Astrocyte of the cerebellum (primary cell): ENCODE measurements at regions not wholly inside any gene's neighbourhood (a gene's known extent, or its start where the extent isn't known, plus 50 kb on each side); places are given as distances from the start of the nearest gene placed in this dataset.
A peak's percentile ranks its signal among the peaks of the same experiment; 100 is the strongest.

Experiments
- DNase-seq: peaks from one replicate; pipeline ENCODE4 v3.0.0-alpha.2; 2011; ENCODE audit warnings: low read depth
- H3K4me3 ChIP-seq: 2 replicates; pipeline ENCODE4 v1.5.1; 2011; ENCODE audit warnings: mild to moderate bottlenecking, low read depth, low read length, moderate library complexity
- in situ Hi-C: cut with HindIII; loops from 2 replicates; pipeline ENCODE4 v1.10.0; 2017; ENCODE audit warnings: low sequenced_read_pairs
- TF ChIP-seq, protein P1 (sequence below): IDR thresholded peaks from 2 replicates; pipeline ENCODE4 v1.5.1; 2012; ENCODE audit warnings: low read length, low read depth, moderate library complexity, mild to moderate bottlenecking; ENCODE audit errors: missing control alignments

DNA sequence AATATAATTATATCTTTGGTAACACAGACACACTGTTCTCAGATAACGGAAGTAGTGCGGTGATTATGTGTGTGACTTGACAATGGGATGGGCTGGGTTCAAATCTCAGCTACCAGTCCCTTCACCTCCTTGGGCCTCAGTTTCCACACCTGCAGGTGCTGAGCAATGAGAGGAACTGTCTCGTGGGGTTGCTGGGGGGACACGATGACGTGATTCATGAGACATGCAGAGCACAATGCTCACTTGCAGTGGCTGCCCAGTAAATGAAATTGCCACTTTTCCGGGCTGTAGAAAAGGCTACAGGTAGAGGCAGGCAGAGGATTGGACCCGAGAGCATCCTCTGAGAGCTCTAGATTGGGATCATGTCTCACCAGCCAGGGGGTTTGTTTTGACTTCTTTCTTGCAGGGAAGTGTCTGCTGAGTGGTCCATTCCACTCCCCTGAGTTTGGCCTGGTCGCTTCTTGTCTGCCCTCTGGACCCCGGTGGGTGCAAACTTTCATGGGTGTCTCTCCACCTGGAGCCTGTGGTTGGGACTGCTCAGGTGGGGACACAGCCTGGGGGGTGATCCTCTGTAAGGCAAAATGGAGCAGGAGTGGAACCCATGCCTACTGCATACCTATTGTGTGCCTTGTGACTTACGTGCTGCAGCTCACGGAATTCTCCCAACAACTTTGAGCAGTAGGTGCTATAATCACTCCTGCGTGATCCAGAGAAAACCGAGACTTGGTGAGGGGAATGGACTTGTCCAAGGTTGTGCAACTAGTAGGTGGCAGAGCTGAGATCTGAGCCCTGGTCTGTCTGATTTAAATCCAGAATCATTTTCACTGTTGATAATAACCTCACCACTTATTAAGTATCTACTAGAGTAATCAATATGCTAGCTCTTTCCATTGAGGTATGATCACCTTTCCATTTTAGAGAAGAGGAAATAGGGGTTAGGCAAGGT is 147.2 kb downstream of the CEBPB start:
- in situ Hi-C loops = no loop called here
- H3K4me3 ChIP-seq = no peak overlapping the region
- TF ChIP-seq, protein P1, sequence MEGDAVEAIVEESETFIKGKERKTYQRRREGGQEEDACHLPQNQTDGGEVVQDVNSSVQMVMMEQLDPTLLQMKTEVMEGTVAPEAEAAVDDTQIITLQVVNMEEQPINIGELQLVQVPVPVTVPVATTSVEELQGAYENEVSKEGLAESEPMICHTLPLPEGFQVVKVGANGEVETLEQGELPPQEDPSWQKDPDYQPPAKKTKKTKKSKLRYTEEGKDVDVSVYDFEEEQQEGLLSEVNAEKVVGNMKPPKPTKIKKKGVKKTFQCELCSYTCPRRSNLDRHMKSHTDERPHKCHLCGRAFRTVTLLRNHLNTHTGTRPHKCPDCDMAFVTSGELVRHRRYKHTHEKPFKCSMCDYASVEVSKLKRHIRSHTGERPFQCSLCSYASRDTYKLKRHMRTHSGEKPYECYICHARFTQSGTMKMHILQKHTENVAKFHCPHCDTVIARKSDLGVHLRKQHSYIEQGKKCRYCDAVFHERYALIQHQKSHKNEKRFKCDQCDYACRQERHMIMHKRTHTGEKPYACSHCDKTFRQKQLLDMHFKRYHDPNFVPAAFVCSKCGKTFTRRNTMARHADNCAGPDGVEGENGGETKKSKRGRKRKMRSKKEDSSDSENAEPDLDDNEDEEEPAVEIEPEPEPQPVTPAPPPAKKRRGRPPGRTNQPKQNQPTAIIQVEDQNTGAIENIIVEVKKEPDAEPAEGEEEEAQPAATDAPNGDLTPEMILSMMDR = no peak
- DNase-seq = no peak

DNA sequence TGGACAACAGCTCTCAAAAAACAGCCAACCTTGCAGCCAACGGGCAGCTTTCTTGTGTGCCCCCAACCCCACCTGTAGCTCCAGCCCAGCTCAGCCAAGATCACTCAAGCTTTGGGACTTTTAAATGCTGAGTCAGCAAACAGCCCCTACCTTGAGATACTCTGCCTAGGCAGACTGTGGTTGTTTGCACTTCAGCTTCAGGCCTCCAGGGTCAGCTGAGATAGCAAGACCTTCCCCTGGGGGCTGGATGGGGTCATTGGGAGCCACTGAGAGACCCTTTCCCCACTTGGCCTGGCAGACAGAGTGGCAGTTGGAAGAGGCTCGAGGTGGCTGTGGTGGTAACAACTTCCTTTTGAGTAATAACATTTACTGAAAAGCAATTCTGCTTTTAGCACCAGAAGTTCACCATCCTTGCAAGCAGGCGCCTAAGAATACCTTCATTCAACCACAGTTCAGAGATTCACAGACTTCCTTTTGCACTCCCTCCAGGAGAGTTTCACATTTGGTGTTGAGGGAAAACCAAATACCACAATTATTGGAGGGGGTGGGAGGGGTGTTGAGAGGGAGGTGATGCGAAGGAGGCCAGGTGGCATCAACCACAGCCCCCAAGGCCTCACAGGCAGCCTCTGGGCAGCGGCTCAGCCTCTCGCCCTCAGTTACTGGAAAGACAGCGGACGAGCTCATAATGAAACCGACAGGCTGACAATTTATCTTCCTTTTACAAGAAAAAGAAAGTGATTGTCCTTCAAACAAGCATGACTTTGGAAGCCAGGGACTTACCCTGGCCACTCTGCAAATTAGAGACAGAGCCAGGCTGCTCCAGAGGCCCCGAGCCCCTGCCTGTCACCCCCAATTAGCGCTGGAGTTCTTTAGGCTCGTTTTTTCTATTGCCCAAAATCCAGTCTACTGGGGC is 148.1 kb downstream of the CEBPB start:
- TF ChIP-seq, protein P1 = no peak
- no peak overlapping the region for H3K4me3 ChIP-seq
- in situ Hi-C loops = no loop called here
- peak; percentile 32 for DNase-seq

DNA sequence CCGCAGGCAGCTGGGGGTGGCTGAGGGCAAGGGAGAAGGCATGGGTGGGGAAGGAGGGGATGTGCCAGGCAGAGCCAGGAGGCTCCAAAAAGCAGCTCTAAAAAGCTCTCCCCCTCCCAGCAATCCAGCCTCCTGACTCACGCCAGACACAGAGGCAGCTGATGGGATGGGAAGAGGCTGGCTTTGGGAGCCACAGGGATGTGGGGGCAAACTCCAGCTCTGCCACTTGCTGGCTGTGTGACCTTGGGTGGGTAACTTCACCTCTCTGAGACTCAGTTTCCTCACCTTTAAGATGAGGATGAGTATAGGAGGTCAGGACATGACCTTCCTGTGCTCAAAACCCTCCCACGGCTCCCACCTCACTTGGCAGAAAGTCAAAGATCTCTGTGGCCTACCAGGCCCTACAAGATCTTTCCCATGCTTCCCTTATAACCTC is 148.9 kb downstream of the CEBPB start:
- TF ChIP-seq, protein P1 = no peak
- no peak overlapping the region for H3K4me3 ChIP-seq
- peak; percentile 23 for DNase-seq
- in situ Hi-C loops = no loop called here

DNA sequence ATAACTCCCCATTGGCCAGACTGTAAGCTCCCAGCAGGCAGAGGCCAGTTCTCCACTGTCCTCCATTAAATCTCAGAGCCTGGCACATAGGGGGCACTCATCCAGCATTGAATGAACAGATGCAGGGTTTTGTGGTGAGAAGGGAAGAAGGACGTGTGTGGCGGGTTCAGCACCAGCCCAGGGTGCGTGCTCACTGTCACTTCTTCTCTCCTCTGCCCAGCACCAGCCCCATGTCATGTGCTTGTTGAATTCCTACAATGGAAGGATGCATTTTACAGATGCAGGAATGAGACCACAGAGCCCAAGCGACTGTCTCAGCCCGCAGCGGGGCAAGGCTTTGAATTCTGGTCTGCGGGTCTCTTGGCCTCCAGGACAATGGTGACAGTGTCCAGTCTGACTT is 149.9 kb downstream of the CEBPB start:
- DNase-seq = no peak
- in situ Hi-C loops = no loop called here
- H3K4me3 ChIP-seq = no peak overlapping the region
- TF ChIP-seq, protein P1 = no peak

DNA sequence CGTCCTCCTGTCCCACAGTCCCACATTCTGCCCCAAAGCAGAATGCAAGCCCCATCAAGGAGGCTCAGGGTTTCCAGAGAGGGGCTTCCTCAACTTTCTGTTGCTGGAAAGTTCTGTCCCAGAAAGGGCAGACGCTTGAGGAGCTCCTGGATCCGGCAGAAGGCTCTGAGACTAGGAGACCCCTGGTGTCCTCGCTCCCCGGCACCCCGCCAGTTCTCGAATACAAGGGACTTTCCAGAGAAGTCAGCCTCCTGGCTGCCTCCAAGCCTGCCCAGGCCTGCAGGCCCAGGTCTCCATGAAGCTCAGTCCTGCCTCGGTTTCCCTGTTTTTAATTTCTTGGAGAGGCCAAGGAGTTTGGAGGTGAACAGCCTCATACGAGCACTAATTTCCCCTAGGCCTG is 150.4 kb downstream of the CEBPB start:
- in situ Hi-C loops = no loop called here
- DNase-seq = no peak
- TF ChIP-seq, protein P1 = no peak
- H3K4me3 ChIP-seq = no peak overlapping the region

DNA sequence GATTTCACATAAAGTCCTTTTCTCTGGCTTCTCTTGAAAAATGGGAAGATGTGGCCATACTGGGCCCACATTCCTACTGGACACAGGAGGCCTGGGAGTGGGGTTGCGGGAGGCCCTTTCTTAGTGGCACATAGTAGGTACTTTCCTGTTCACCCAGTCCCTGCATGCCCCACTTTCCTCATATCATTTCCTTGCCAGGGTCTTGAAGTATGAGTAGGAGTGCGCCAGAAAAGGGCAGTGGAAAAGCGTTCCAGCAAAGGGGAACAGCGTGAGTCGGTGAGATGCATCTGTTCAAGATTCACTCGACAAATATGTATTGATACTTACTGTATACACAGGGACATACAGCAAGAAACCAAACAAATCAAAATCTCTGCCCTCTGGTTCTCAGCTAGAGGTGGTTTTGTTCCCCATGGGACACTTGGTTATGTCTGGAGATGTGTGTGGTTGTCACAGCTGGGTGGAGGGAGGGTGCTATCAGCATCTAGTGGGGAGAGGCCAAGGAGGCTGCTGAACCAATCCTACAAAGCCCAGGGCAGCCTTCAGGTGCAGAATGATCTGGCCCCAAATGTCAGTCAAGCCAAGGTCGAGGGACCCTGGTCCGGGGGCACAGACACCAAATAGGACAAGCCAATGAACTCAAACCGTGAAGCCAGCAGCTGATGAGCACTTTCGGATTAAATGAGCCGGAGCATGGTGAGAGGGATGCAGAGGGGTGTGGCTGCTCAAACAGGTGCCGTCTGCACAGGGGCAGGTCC is 151.4 kb downstream of the CEBPB start:
- TF ChIP-seq, protein P1 = no peak
- no peak for DNase-seq
- in situ Hi-C loops = no loop called here

More for the DNA sequence above, 151.4 kb downstream of the CEBPB start:
- H3K4me3 ChIP-seq = no peak overlapping the region
